ENCODE measurements at regions not wholly inside any gene's neighbourhood (a gene's known extent, or its start where the extent isn't known, plus 50 kb on each side); places are given as distances from the start of the nearest gene placed in this dataset.

DNA sequence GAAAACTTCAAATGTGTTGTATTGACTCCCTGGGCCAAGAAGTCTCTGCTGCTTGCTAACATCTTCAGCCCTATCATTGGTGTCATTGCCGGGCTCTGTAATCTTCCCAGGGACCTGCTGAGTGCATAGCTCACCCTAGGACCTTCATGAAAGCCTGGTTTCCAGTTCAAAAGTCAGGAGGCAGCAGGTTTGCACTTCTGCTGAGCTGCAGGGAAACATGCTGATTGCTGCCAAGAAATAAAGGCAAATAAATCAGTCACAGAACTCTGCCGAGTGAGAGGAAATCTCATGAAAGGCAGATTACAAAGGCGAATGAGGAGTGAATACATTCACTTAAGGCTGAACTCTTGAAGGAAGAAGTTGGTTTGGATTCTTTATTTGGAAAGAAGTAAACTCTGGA is 1947.6 kb upstream of the CELF4 start:
- no peak for TF ChIP-seq CTCF (conservative IDR thresholded peaks at IDR 0.05 in 1 of 2, IDR thresholded peaks at IDR 0.05 in 1 of 2; ENCODE audit: extremely low read depth in 1 of 2, insufficient read depth in 1 of 2, low read depth in 1 of 2, low read length in 2 of 2)
- no peak for TF ChIP-seq EZH2 (IDR thresholded peaks at IDR 0.05; ENCODE audit: borderline replicate concordance, low read length)
